Head of caudate nucleus (tissue), 42 donors: ENCODE measurements at regions not wholly inside any gene's neighbourhood (a gene's known extent, or its start where the extent isn't known, plus 50 kb on each side); places are given as distances from the start of the nearest gene placed in this dataset.
A peak's percentile ranks its signal among the peaks of the same experiment; 100 is the strongest.
"Not testable (repeated sequence)": the region's sequence is repeated elsewhere in the genome, so short reads cannot be mapped to it uniquely, and the experiment has no call there.

Experiments
- DNase-seq, 42 donors: peaks; one replicate each; pipeline versions ENCODE4 v3.0.0 to v3.0.0-alpha.2; 2020 to 2021; ENCODE audit warnings: mixed read lengths in 7 of 42
- intact Hi-C: fragments of 100-400 bp; cut with DNase I; formaldehyde crosslinking; loops from one replicate; pipeline ENCODE4 v1.15.0; 2022

DNA sequence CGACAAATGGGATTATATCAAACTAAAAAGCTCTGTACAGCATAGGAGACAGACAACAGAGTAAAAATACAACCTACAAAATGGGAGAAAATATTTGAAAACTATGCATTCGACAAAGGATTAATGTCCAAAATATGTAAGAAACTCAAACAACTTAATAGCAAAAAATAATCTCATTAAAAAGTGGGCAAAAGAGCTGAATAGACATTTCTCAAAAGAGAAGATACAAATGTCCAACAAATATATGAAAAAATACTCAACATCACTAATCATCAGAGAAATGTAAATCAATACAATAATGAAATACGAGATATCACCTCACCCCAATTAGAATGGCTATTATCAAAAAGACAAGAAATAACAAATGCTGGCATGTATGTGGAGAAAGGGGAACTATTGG lies 272.9 kb downstream of the KLHL13 start:
- no peak for DNase-seq
- intact Hi-C loops, result no loop called here

DNA sequence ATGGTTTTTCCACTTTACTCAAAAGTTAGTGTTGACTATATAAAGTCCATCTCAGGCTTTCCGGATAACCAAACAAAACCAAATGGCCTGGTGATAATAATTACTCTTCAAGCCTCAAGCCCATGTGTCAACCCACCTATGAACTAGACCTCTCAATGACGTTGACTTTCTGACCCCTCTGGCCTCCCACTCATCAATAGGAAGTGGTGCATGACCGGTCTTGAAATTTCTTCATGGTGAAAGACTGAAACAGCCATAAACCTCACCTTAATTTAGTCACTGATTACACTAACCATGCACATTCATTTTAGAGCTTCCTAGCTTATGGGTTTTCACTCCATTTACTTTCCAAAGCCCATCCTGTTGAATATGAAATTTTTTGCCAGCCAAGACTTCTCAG lies 276.0 kb downstream of the KLHL13 start:
- intact Hi-C loops, result no loop called here

DNA sequence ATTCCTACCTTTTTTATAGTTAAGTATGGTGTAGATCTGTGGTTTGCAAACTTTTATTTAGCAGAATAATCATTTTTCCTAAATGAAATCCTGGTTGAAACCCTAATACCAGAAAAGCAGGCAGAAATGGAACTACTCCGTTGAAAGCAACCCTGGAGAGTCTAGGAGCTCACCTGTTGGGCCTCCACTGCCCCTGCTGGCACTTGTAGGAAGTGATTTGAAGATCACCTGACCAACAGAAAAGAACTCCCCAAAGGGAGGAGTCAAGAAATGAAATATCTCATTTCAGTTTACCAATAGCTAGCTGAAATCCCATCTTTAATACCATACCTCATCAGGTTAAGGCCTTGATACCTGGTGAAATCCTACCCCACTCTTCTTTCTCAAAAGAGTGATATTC lies 277.1 kb downstream of the KLHL13 start:
- intact Hi-C loops, result no loop called here
- no peak for DNase-seq

More for the DNA sequence above, 276.0 kb downstream of the KLHL13 start:
- no peak for DNase-seq

DNA sequence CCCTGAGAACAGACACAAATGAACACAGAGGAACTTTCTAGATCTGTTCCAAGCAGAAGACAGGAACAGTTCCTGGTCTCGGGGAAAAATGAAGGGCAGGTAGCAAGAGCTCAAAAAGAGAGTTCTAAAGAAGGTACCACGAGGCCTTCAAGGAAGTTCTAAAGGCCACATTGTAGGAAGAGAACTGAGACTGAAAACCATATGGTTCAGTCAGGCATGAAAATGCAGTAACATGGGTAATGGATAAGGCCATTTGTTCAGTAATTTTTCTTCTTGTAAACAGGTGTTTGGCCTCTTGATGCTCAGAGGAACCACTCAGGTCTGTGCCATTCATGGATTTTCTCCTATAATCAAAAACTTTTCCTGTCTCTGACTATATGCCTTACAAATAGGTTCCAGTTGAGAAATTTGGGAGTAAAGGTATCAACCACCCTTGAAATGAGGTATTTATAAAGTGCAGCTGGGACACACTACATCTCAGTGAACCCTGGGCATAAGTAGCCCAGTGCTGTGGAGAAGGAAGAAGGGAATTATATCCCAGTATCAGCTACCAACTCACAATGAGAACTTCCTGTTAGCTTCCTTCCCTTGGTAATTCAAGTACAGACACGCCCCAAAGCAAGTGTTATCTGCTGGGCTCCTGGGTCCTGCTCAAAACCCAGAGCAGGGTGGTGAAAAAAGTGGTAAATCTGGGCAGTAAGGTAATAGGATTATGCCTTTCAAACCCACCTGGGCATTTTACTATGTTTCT lies 277.9 kb downstream of the KLHL13 start:
- no peak for DNase-seq
- intact Hi-C loops, result no loop called here

DNA sequence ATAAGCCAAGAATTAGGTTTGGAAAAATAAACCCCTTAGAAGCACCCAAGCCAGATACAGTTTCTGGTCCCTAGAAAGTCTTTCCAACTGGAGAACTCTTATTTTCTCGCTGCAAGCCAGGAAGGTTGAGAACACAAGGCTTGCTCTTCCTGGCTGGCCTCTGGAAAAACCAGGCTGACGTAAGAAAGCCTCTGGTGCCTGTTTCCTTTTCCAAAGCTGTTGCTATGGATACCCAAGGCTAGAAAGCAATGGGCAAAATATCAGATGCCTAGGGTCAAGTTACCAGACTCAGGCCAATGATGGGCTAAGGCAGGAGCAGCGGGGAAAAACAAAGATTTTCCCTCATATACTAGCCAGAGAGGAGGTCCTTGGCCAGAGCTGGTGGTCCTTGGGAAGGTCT lies 281.6 kb downstream of the KLHL13 start:
- no peak for DNase-seq
- intact Hi-C loops, result no loop called here

DNA sequence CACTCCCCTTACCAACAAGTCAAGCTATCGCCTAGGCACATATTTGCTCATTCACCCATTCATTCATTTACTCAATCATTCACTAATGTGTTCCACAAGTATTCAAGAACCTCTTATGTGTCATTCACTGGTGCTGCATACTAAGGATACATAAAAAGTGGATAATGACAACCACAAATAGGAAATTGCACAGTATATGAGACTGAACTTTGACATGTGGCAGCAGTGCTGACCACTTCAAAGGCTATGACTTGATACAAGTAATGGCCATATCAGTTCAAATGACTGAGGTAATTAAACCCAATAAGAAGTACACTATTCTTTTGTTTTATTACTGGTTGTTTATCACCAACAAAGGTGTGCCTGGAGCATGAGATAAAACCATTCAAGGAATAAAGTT lies 282.5 kb downstream of the KLHL13 start:
- no peak for DNase-seq
- intact Hi-C loops, result no loop called here

DNA sequence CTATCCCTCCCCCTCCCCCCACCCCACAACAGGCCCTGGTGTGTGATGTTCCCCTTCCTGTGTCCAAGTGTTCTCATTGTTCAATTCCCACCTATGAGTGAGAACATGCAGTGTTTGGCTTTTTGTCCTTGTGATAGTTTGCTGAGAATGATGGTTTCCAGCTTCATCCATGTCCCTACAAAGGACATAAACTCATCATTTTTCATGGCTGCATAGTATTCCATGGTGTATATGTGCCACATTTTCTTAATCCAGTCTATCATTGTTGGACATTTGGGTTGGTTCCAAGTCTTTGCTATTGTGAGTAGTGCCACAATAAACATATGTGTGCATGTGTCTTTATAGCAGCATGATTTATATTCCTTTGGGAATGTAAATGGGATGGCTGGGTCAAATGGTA lies 295.1 kb downstream of the KLHL13 start:
- DNase-seq, intact Hi-C loops: not testable (repeated sequence)

DNA sequence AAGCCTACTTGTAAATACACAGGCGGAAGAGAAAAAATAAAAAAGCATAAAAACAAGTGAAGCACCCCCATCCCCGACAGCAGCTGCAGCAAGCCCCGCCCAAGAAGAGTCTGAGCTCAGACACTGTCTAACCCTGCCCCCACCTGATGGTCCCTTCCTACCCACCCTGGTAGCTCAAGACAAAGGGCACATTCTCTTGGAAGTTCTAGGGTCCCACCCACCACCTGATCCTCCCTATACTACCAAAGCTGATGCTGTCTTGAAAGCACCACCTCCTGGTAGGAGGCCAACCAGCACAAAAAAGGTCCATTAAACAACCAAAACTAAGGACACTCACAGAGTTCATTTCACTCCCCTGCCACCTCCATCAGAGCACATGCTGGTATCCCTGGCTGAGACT lies 308.2 kb downstream of the KLHL13 start:
- intact Hi-C loops, result no loop called here
- no peak for DNase-seq

DNA sequence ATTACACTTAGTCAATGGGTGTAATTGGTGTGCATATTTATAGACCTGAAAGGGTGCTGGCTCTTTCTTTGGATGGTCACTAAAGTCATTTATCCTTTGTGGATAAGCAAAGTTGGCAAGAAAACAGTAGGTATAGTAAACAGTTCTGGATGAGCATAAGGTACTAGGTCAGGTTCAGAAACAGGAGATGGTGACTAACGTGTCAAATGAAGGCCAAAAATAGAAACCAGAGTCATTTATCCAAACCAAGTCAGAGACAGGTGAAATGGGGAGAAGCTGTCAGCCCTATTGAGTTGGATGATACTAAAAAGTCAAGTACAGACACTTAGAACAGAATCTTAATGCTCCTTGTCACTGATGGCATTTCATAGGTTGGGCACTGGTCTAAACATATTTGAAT lies 313.1 kb downstream of the KLHL13 start:
- DNase-seq, result no peak
- intact Hi-C loops, result no loop called here

DNA sequence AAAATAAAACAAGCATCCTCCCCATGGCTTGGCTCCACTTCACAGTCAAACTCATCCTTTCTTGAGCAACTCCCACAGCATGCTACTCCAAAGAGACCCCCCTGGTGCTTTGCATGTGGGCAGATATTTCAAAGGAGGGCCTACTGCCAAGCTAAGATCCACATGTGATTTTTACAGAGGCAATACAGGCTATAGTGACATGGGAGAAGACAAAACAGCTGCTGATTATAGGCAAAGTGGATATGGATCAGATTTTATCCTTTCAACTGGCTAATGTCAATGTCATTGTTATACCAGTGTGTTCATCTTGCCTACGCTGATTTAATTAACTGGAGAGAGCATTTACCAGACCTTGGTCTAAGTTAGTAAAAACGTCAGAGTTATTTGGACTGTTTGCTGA lies 328.3 kb downstream of the KLHL13 start:
- DNase-seq, result no peak
- intact Hi-C loops, result no loop called here

DNA sequence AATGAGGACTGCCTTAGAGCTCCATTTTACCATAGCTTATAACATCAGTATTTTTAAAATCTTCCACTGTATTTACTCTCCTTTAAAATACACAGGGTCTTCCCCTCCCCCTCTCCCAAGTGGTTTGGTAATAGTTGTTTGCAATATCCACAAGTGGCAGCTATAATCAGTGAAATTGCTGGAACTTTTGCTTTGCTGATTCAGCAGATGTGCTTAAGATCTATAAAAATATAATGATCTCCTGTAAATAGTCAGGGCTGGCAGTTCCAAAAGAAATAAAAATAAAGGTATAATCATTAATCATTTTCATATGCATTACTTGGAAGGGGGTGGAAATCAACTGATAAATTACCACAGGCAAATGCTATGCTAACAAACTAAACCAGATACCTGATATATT lies 345.2 kb downstream of the KLHL13 start:
- no peak for DNase-seq
- intact Hi-C loops, result no loop called here

DNA sequence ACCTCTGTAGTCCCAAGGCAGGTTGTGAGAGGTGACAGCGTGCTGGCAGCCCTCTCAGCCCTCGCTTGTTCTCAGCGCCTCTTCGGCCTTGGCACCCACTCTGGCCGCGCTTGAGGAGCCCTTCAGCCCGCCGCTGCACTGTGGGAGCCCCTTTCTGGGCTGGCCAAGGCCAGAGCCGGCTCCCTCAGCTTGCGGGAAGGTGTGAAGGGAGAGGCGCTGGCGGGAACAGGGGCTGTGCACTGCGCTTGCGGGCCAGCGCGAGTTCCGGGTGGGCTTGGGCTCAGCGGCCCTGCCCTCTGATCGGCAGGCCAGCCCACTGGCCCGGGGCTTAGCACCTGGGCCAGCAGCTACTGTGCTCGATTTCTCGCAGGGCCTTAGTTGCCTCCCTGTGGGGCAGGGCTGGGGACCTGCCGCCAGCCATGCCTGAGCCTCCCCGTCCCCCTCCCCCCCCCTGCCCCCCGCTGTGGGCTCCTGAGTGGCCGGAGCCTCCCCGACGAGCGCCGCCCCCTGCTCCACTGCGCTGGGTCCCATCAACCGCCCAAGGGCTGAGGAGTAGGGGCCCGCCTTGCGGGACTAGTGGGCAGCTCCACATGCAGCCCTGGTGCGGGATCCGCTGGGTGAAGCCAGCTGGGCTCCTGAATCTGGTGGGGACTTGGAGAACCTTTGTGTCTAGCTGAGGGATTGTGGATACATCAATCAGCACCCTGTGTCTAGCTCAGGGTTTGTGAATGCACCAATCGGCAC lies 347.6 kb downstream of the KLHL13 start:
- intact Hi-C loops, result no loop called here
- no peak for DNase-seq

DNA sequence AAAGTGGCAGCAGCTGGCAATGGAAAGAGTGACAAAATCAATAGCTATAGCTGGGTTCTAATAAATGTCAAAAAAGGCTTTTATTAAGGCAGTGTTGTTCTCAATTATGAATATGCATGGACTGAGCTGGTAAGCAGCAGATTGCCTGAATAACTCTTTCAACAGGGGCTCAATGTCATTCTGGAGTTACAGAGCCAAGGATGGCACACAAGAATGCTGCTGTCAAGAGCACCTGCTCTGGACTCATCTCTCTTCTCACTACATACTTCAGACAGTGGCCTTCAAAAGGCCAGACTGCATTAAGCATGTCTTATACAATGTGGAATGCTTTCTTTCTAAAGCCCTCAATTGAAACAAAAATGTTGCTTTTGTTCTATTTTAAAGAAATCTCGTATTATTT lies 351.4 kb downstream of the KLHL13 start:
- intact Hi-C loops, result no loop called here
- no peak for DNase-seq

DNA sequence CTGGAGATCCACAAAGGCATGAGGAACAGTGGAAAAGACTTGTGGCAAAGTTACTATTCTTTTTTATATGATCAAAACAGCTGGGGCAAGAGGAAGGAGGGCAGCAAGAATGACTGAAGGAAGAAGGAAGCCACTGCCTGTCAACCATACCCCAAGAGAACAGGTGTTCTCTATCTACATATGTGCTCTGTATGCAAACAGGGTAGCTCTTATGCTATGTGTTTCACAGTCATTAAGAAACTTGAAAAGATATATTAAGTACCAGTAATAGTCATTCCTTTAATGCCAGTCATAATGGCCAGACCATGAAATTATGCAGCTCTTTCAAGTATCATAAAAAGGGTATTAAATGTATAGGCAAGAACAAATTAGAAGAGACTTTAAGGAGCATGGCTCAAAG lies 363.9 kb downstream of the KLHL13 start:
- DNase-seq, result no peak
- intact Hi-C loops, result no loop called here

DNA sequence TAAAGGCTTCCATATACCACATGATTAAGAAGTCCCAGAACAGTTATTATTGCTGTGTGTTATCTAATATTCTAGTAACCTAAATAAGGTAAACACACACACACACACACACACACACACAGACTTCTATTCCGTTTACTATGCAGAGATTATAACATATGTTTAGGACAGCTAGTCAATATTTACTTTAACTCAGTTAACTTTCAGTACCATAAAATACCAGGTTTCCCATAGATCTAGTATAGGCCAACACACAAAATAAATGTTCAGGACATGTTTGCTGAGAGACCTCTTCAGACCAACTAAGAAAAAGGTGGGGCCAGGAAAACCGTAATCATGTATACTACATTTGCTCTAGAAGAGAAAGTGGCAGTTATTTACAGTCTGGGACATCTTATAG lies 365.5 kb downstream of the KLHL13 start:
- no peak for DNase-seq
- intact Hi-C loops, result no loop called here

DNA sequence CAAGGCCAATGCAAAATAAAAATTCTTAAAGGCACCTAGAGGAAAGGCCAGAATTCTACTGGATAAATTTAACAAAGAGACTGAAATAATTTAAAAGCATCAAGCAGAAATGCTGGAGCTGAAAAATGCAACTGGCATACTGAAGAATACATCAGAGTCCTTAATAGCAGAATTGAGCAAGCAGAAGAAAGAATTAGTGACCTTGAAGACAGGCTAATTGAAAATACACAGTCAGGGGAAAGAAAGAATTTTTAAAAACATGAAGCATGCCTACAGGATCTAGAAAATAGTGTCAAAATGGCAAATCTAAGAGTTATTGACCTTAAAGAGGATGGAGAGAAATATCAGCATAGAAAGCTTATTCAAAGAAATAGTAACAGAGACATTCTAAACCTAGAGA lies 371.7 kb downstream of the KLHL13 start:
- DNase-seq, result no peak
- intact Hi-C loops, result no loop called here

DNA sequence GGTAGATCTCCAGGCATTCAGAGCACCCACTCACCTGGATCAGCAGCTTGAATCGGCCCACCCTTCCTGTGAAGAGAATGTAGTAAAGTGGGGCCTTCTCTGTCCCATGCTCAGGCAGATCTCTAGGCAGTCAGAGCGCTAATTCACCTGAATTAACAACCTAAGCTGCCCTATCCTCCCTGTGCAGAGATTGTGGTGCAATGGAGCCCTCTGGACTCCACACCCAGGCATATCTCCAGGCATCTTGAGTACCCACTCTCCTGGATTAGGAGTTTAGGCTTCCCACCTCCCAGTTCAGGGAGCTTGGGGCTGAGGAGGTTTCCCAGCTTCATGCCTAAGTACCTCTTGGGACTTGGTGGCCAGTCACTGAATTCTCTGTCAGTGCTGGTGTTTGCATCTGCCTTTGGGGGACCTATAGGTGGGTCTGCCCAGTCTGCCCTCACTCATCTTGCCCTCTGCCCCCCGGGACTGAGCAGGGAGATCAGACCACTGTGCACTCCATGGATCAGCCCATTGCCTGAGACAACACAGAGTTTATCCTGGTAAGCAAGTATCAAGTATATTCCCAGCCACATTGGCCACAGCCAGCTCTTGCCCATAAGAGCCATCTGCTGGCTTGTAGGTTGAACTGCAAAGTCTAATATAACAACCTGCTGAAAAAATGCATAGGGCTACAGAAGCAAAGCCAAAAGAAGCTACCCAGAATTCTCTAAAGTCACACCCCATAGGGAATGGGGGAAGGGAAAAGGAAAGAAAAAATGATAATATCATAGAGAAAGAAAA lies 372.9 kb downstream of the KLHL13 start:
- intact Hi-C loops, result no loop called here
- peak in 2 of 42 donors; percentile 1 to 3 for DNase-seq

DNA sequence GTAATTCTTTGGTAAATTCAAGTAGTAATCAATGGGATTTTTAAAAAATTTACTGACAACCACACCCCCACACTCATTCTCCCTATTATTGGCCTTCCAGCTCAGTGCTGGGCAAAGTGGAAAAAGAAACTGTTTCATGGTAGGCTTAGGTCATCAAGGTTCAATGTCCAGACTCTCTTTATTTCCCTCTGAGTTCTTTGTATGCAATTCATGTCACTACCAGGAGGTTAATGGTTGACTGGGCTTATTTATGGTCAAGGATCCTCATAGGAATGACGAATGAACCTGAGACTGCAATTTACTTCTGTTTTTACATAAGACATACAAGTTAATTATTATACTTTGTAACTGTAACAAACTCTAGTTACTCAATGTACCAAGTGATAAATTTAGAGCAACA lies 403.2 kb downstream of the KLHL13 start:
- no peak for DNase-seq
- intact Hi-C loops, result no loop called here

DNA sequence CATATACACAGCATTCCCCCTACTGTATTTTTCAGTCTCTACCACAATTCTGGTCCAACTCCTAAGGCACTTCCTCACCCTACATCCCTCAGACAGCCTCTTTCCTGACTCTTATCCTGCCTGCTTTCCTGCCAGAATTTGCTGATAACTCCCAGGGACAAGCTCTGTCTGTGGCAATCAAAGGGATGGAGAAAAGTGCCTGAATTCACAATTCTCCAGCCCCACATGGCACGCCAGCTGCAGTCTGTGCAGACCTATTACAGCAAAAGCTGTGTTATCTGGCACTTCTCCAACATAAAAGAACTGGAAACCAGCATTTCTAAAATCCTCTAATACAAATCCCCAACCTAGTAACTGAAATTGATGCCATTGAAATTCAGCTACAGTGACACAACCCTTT lies 404.8 kb downstream of the KLHL13 start:
- DNase-seq, result peak in 2 of 42 donors; percentile 0 to 3
- intact Hi-C loops, result no loop called here
